ENCODE measurements at regions not wholly inside any gene's neighbourhood (a gene's known extent, or its start where the extent isn't known, plus 50 kb on each side); places are given as distances from the start of the nearest gene placed in this dataset.

- ChIA-PET POLR2A (no interaction called here), CTCF (no interaction called here)
- Mint-ChIP-seq H3K9me3 (ENCODE audit: unreplicated experiment) (no peaks in the 10 kb centered on the region), H3K27me3 (ENCODE audit: insufficient read depth, unreplicated experiment) (no peaks in the 10 kb centered on the region), H3K36me3 (ENCODE audit: insufficient read depth, unreplicated experiment) (no peaks in the 10 kb centered on the region), H3K4me3 (ENCODE audit: unreplicated experiment) (no peak overlapping the region), H3K4me1 (ENCODE audit: low read depth, unreplicated experiment) (no peaks in the 10 kb centered on the region), H3K27ac (ENCODE audit: unreplicated experiment) (no peak overlapping the region)
- Histone ChIP-seq H3K36me3 (ENCODE audit: control insufficient read depth, insufficient read depth, low read length) (no peaks in the 10 kb centered on the region), H3K4me1 (no peaks in the 10 kb centered on the region), H3K27me3 (replicated peaks; ENCODE audit: control insufficient read depth, insufficient read depth, low read length) (no peaks in the 10 kb centered on the region), H3K9me3 (no peaks in the 10 kb centered on the region), H3K4me3 (ENCODE audit: low read depth, low read length) (no peak overlapping the region)
- BruUV-seq (replicated peaks): no TSS peak
- TF ChIP-seq CTCF (IDR thresholded peaks at IDR 0.05; ENCODE audit: insufficient read depth in 1 of 2, low read depth in 1 of 2, low read length in 1 of 2, severe bottlenecking in 1 of 2, unreplicated experiment in 1 of 2): no peak
- intact Hi-C loops (cut with micrococcal nuclease; ENCODE audit: unreplicated experiment): no loop called here
- no peak for DNase-seq
Observed at GRCh38 chr9:31334837-31335528, 1049.5 kb upstream of the ACO1 start.

GRCh38 chr9:31335529-31336234 is 1048.8 kb upstream of the ACO1 start:
- Mint-ChIP-seq H3K27me3 (ENCODE audit: insufficient read depth, unreplicated experiment) (no peaks in the 10 kb centered on the region), H3K36me3 (ENCODE audit: insufficient read depth, unreplicated experiment) (no peaks in the 10 kb centered on the region), H3K27ac (ENCODE audit: unreplicated experiment) (no peak overlapping the region), H3K4me3 (ENCODE audit: unreplicated experiment) (no peak overlapping the region), H3K9me3 (ENCODE audit: unreplicated experiment) (no peaks in the 10 kb centered on the region), H3K4me1 (ENCODE audit: low read depth, unreplicated experiment) (no peaks in the 10 kb centered on the region)
- POLR2A ChIA-PET: no interaction called here
- DNase-seq: no peak
- TF ChIP-seq CTCF (IDR thresholded peaks at IDR 0.05; ENCODE audit: insufficient read depth in 1 of 2, low read depth in 1 of 2, low read length in 1 of 2, severe bottlenecking in 1 of 2, unreplicated experiment in 1 of 2): no peak
- no peak overlapping the region for H3K4me3 ChIP-seq (ENCODE audit: low read depth, low read length)
- intact Hi-C loops (cut with micrococcal nuclease; ENCODE audit: unreplicated experiment): no loop called here
- H3K4me1 ChIP-seq: no peaks in the 10 kb centered on the region
- no TSS peak for BruUV-seq (replicated peaks)
- no peaks in the 10 kb centered on the region for H3K27me3 ChIP-seq (replicated peaks; ENCODE audit: control insufficient read depth, insufficient read depth, low read length)
- H3K36me3 ChIP-seq (ENCODE audit: control insufficient read depth, insufficient read depth, low read length): no peaks in the 10 kb centered on the region
- H3K9me3 ChIP-seq: no peaks in the 10 kb centered on the region
- CTCF ChIA-PET: no interaction called here

DNA sequence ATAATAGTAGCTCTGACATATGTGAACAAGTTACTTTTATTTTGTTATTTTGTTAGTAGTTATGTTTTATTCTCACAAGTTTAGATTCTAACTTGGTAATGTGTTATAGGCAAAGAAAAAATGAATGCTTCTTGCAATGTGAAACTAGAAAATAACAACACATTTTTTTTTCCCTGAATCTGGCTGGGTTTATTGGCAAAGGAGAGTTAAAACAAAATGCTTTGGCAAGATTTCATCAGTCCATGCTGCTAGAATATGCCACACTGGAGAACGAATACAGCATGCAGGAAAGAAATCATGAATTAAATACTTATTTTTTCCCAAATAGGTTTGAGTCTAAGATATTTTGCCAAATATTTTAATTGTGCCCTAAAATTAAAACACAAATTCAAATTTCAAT is 1048.1 kb upstream of the ACO1 start:
- no peak overlapping the region for H3K27ac Mint-ChIP-seq (ENCODE audit: unreplicated experiment)
- H3K36me3 ChIP-seq (ENCODE audit: control insufficient read depth, insufficient read depth, low read length): no peaks in the 10 kb centered on the region
- no peaks in the 10 kb centered on the region for H3K9me3 Mint-ChIP-seq (ENCODE audit: unreplicated experiment)
- no peaks in the 10 kb centered on the region for H3K36me3 Mint-ChIP-seq (ENCODE audit: insufficient read depth, unreplicated experiment)
- POLR2A ChIA-PET: no interaction called here
- CTCF ChIA-PET: no interaction called here
- H3K4me3 Mint-ChIP-seq (ENCODE audit: unreplicated experiment): no peak overlapping the region
- intact Hi-C loops (cut with micrococcal nuclease; ENCODE audit: unreplicated experiment): no loop called here
- H3K4me1 ChIP-seq: no peaks in the 10 kb centered on the region
- H3K4me1 Mint-ChIP-seq (ENCODE audit: low read depth, unreplicated experiment): no peaks in the 10 kb centered on the region
- no TSS peak for BruUV-seq (replicated peaks)
- no peaks in the 10 kb centered on the region for H3K27me3 ChIP-seq (replicated peaks; ENCODE audit: control insufficient read depth, insufficient read depth, low read length)
- no peak overlapping the region for H3K4me3 ChIP-seq (ENCODE audit: low read depth, low read length)
- H3K9me3 ChIP-seq: no peaks in the 10 kb centered on the region
- no peaks in the 10 kb centered on the region for H3K27me3 Mint-ChIP-seq (ENCODE audit: insufficient read depth, unreplicated experiment)
- TF ChIP-seq CTCF (IDR thresholded peaks at IDR 0.05; ENCODE audit: insufficient read depth in 1 of 2, low read depth in 1 of 2, low read length in 1 of 2, severe bottlenecking in 1 of 2, unreplicated experiment in 1 of 2): no peak
- no peak for DNase-seq
